ENCODE measurements at regions not wholly inside any gene's neighbourhood (a gene's known extent, or its start where the extent isn't known, plus 50 kb on each side); places are given as distances from the start of the nearest gene placed in this dataset.

DNA sequence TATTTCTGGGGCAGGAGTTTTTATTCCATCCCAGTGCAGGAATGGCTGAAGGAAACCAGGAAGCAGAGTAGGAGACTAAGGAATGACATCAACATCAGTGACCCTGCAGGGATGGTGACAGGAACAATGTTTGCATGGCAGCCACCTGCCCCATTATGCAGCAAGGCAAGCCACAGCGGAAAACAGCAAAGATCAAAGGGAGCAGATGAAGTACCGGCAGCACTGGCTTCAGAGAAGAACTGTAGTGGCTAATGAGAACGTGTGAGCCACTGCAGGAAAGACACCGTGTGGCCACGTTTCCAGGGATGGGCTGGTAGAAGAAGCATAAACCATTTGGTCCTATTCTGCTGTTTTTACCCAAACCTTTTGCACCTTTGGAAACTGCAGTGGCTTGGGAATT is 52.9 kb upstream of the TAB2 start:
- TF ChIP-seq POLR2A (IDR thresholded peaks at IDR 0.05) = no peak
- TF ChIP-seq CTCF (IDR thresholded peaks at IDR 0.05) = no peak
- TF ChIP-seq POLR2AphosphoS5 (IDR thresholded peaks at IDR 0.05) = no peak

All from breast epithelium (tissue), 3 donors.